A549 (cell line): ENCODE measurements at regions not wholly inside any gene's neighbourhood (a gene's known extent, or its start where the extent isn't known, plus 50 kb on each side); places are given as distances from the start of the nearest gene placed in this dataset.

ENCODE experiments used
- CEBPB ChIP-seq, 2 experiments: fragments of >200 bp in 1 of 2; sonication (Bioruptor Twin) in 1 of 2; formaldehyde crosslinking in 1 of 2; IDR thresholded peaks; 2 replicates each; pipeline ENCODE4 v1.6.1; 2012 to 2016
- CTCF ChIP-seq: fragments of >200 bp; sonication (Bioruptor Twin); formaldehyde crosslinking; IDR thresholded peaks from 3 replicates; pipeline ENCODE4 v1.5.1; 2016
- JUN ChIP-seq, 2 experiments: fragments of >200 bp; sonication (Bioruptor Twin); formaldehyde crosslinking; IDR thresholded peaks; 2 replicates in 1 of 2; 3 replicates in 1 of 2; pipeline ENCODE4 v1.6.1; 2016 to 2017
- JUNB ChIP-seq: fragments of >200 bp; sonication (Bioruptor Twin); formaldehyde crosslinking; IDR thresholded peaks from 2 replicates; pipeline ENCODE4 v1.6.1; 2016
- MYC ChIP-seq: IDR thresholded peaks from 2 replicates; pipeline ENCODE4 v1.6.1; 2012; ENCODE audit warnings: mild to moderate bottlenecking, inconsistent platforms, low read length, improper control_type of control experiment, borderline replicate concordance
- NR3C1 ChIP-seq: fragments of >200 bp; sonication (Bioruptor Twin); formaldehyde crosslinking; IDR thresholded peaks from 3 replicates; pipeline ENCODE4 v1.6.1; 2017
- POLR2A ChIP-seq: IDR thresholded peaks from 2 replicates; pipeline ENCODE4 v1.6.1; 2012; ENCODE audit warnings: mild to moderate bottlenecking, low read length
- REST ChIP-seq: fragments of 200-600 bp; sonication (generic); IDR thresholded peaks from 2 replicates; pipeline ENCODE4 v1.6.1; 2016; ENCODE audit warnings: antibody characterized with exemption, mild to moderate bottlenecking, moderate library complexity
- TP53 ChIP-seq: fragments of 250-450 bp; sonication (Bioruptor Pico); IDR thresholded peaks from 2 replicates; pipeline ENCODE4 v1.5.0; 2021; ENCODE audit warnings: mild to moderate bottlenecking, moderate library complexity

- TF ChIP-seq TP53 (CRISPR knock-in tag) (no peak), NR3C1 (no peak), CEBPB (IDR thresholded peaks at IDR 0.05) (no peak), REST (no peak), JUNB (no peak), CTCF (no peak), POLR2A (no peak), JUN (IDR thresholded peaks at IDR 0.05) (no peak), MYC (no peak)
Measured at GRCh38 chr19:21604951-21605476, 99.6 kb downstream of the ZNF429 start.
